ENCODE measurements at regions not wholly inside any gene's neighbourhood (a gene's known extent, or its start where the extent isn't known, plus 50 kb on each side); places are given as distances from the start of the nearest gene placed in this dataset.

GRCh38 chr5:3047212-3047774 lies 295.8 kb upstream of the IRX2 start:
- DNase-seq: no peak
- Mint-ChIP-seq H3K36me3 (ENCODE audit: low read depth) (no peaks in the 10 kb centered on the region), H3K27ac (no peak overlapping the region), H3K4me1 (ENCODE audit: low read depth) (no peaks in the 10 kb centered on the region), H3K4me3 (no peak overlapping the region), H3K27me3 (ENCODE audit: insufficient read depth) (no peaks in the 10 kb centered on the region), H3K9me3 (peaks cover 60% of the 10 kb centered on the region)
- no peak for TF ChIP-seq CTCF (IDR thresholded peaks at IDR 0.05)

- Mint-ChIP-seq H3K4me3 (no peak overlapping the region), H3K27ac (no peak overlapping the region), H3K36me3 (ENCODE audit: low read depth) (no peaks in the 10 kb centered on the region), H3K9me3 (peaks cover 43% of the 10 kb centered on the region), H3K4me1 (ENCODE audit: low read depth) (no peaks in the 10 kb centered on the region), H3K27me3 (ENCODE audit: insufficient read depth) (no peaks in the 10 kb centered on the region)
- TF ChIP-seq CTCF (IDR thresholded peaks at IDR 0.05): no peak
- no peak for DNase-seq
These were observed 292.1 kb upstream of the IRX2 start for GRCh38 chr5:3043600-3043999.

GRCh38 chr5:3041001-3041400 lies 289.5 kb upstream of the IRX2 start:
- no peak for DNase-seq
- Mint-ChIP-seq H3K9me3 (peaks cover 46% of the 10 kb centered on the region), H3K4me3 (no peak overlapping the region), H3K27ac (no peak overlapping the region), H3K36me3 (ENCODE audit: low read depth) (no peaks in the 10 kb centered on the region), H3K4me1 (ENCODE audit: low read depth) (no peaks in the 10 kb centered on the region), H3K27me3 (ENCODE audit: insufficient read depth) (no peaks in the 10 kb centered on the region)
- TF ChIP-seq CTCF (IDR thresholded peaks at IDR 0.05): no peak

- no peak overlapping the region for H3K4me3 Mint-ChIP-seq
- peaks cover 4% of the 10 kb centered on the region; the same call in 1 of the 2 replicates for H3K36me3 Mint-ChIP-seq (ENCODE audit: low read depth)
- no peak overlapping the region for H3K27ac Mint-ChIP-seq
- no peak for TF ChIP-seq CTCF (IDR thresholded peaks at IDR 0.05)
- no peaks in the 10 kb centered on the region for H3K27me3 Mint-ChIP-seq (ENCODE audit: insufficient read depth)
- no peaks in the 10 kb centered on the region for H3K4me1 Mint-ChIP-seq (ENCODE audit: low read depth)
- DNase-seq: no peak
- H3K9me3 Mint-ChIP-seq: peaks cover 36% of the 10 kb centered on the region
These were observed 284.7 kb upstream of the IRX2 start for GRCh38 chr5:3036041-3036788.

- peaks cover 44% of the 10 kb centered on the region for H3K9me3 Mint-ChIP-seq
- no peak overlapping the region for H3K4me3 Mint-ChIP-seq
- H3K4me1 Mint-ChIP-seq (ENCODE audit: low read depth): no peaks in the 10 kb centered on the region
- no peaks in the 10 kb centered on the region; the same call in 1 of the 2 replicates for H3K27me3 Mint-ChIP-seq (ENCODE audit: insufficient read depth)
- no peak for DNase-seq
- H3K36me3 Mint-ChIP-seq (ENCODE audit: low read depth): peaks cover 6% of the 10 kb centered on the region; the same call in 1 of the 2 replicates
- no peak for TF ChIP-seq CTCF (IDR thresholded peaks at IDR 0.05)
- H3K27ac Mint-ChIP-seq: no peak overlapping the region
These were observed 284.0 kb upstream of the IRX2 start for GRCh38 chr5:3035452-3035851.

Data from HFFc6 (cell line).